Cardiac muscle cell (in vitro differentiated cells and primary cell): ENCODE measurements at regions not wholly inside any gene's neighbourhood (a gene's known extent, or its start where the extent isn't known, plus 50 kb on each side); places are given as distances from the start of the nearest gene placed in this dataset.

Experiments
- DNase-seq, 2 donors: peaks; one replicate each; pipeline versions ENCODE4 v3.0.0 to v3.0.0-alpha.2; 2010 to 2017; ENCODE audit warnings: low read depth in 1 of 2, low spot score in 1 of 2
- H3K27ac ChIP-seq: fragments of 200-600 bp; sonication (generic); 2 replicates; pipeline ENCODE4 v1.5.1; 2016
- H3K27me3 ChIP-seq: fragments of 200-600 bp; sonication (generic); 2 replicates; pipeline ENCODE4 v1.6.0; 2016; ENCODE audit warnings: control low read depth
- H3K36me3 ChIP-seq: fragments of 200-600 bp; sonication (generic); 2 replicates; pipeline ENCODE4 v1.5.1; 2016; ENCODE audit warnings: control low read depth
- H3K4me1 ChIP-seq: fragments of 200-600 bp; sonication (generic); 2 replicates; pipeline ENCODE4 v1.8.1; 2017; ENCODE audit warnings: low read depth, mild to moderate bottlenecking, mixed run types
- H3K4me3 ChIP-seq: fragments of 200-600 bp; sonication (generic); 2 replicates; pipeline ENCODE4 v1.5.1; 2016; ENCODE audit warnings: mild to moderate bottlenecking
- H3K9me3 ChIP-seq: fragments of 200-600 bp; sonication (generic); 2 replicates; pipeline ENCODE4 v1.5.1; 2017; ENCODE audit warnings: low read depth, mild to moderate bottlenecking, control low read depth
- CTCF ChIP-seq: IDR thresholded peaks from 2 replicates; pipeline ENCODE4 v1.5.1; 2012; ENCODE audit warnings: low read depth, mild to moderate bottlenecking, low read length

DNA sequence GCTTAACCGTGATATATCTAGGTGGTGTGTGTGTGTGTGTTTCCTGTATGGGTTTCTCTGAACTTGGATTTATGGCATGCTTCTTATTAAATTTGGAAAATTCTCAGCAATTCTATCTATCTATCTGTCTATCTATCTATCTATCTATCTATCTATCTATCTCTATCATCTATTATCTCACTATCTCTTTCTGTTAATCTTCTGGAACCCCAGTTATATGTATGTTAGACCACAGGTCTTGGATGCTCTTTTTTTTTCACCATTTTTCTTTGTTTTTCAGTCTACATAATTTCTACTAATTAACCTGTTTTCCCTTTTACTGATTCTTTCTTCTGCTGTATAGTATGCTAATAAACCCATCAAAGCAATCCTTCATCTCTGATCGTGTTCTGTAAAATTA, 538.0 kb downstream of the PTPRU start:
- H3K27ac ChIP-seq: no peak overlapping the region
- no peaks in the 10 kb centered on the region for H3K4me1 ChIP-seq
- TF ChIP-seq CTCF: no peak
- H3K27me3 ChIP-seq: peaks cover 5% of the 10 kb centered on the region
- H3K4me3 ChIP-seq: no peak overlapping the region
- H3K9me3 ChIP-seq: no peaks in the 10 kb centered on the region
- no peak for DNase-seq
- H3K36me3 ChIP-seq: no peaks in the 10 kb centered on the region

DNA sequence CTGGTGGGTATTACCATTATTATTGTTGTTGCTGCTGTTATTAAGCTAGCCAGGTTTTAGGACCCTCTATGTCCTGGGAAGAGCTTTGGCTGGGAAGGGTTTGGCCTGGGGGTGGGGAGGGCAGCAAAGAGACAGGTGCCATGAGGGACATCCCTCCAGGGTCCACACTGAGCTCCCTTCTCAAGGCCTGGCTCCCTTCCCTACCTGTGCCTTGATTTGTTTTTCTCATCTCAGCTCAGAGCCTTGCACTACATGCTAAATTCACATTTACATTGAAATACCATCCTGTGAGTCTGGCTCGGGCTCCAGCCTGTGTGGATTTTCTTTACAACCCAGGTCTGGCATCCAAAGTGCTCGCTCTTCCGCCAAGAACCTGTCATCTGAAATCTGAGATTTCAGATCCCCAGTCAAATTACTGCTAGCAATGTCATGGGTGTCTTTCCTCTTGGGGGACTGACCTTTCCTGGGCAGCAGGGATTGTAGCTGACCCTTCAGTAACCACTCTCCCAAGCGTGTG, 536.3 kb downstream of the PTPRU start:
- no peak overlapping the region for H3K27ac ChIP-seq
- no peak for DNase-seq
- H3K36me3 ChIP-seq: no peaks in the 10 kb centered on the region
- H3K4me3 ChIP-seq: no peak overlapping the region
- H3K4me1 ChIP-seq: no peaks in the 10 kb centered on the region
- peaks cover 2% of the 10 kb centered on the region for H3K27me3 ChIP-seq
- no peak for TF ChIP-seq CTCF
- no peaks in the 10 kb centered on the region for H3K9me3 ChIP-seq

DNA sequence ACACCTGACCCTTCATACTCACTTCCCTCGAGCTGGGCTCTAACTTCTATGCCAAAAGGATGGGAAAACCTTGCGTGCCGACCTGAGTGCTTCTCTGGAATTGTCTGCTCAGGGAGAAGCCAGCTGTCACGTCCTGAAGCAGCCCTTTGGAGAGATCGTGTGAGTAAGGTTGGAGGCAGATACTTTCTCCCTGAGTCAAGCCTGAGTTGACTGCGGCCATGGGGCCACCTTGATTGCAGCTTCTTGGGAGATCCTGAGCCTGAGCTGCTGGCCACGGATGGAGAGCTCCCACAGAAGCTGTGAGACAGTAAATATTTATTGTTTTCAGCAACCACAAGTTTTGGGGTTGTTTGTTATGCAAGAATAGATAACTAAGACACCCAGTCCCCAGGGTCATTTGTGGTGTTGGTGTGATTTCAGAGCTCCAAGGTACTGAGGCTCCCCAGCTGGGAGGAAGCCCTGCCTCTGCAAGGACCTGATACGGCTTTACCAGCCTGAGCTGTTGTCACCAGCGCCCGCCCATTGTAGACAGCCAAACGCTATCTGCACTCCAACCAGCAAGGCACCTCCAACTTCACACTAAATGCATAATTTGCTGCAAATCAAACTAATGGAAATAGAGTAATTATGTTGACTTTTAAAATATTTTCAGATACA, 531.6 kb downstream of the PTPRU start:
- H3K9me3 ChIP-seq: no peaks in the 10 kb centered on the region
- H3K27me3 ChIP-seq: peaks cover 12% of the 10 kb centered on the region
- no peaks in the 10 kb centered on the region for H3K36me3 ChIP-seq
- TF ChIP-seq CTCF: no peak
- no peaks in the 10 kb centered on the region for H3K4me1 ChIP-seq
- no peak overlapping the region for H3K27ac ChIP-seq
- H3K4me3 ChIP-seq: no peak overlapping the region
- DNase-seq: no peak

GRCh38 chr1:29767088-29767685, 530.9 kb downstream of the PTPRU start:
- no peak overlapping the region for H3K27ac ChIP-seq
- no peaks in the 10 kb centered on the region for H3K36me3 ChIP-seq
- no peak for DNase-seq
- no peak overlapping the region for H3K4me3 ChIP-seq
- H3K27me3 ChIP-seq: peaks cover 12% of the 10 kb centered on the region
- no peaks in the 10 kb centered on the region for H3K4me1 ChIP-seq
- H3K9me3 ChIP-seq: no peaks in the 10 kb centered on the region
- TF ChIP-seq CTCF: no peak

GRCh38 chr1:29762635-29763034, 526.3 kb downstream of the PTPRU start:
- Histone ChIP-seq H3K4me1 (no peaks in the 10 kb centered on the region), H3K36me3 (no peaks in the 10 kb centered on the region), H3K9me3 (no peaks in the 10 kb centered on the region), H3K27ac (no peak overlapping the region), H3K4me3 (no peak overlapping the region), H3K27me3 (peaks cover 9% of the 10 kb centered on the region)
- DNase-seq: no peak
- no peak for TF ChIP-seq CTCF
